NCI-H510A treated with DMSO at 0.1 percent for 48 hours (cell line): ENCODE measurements at regions not wholly inside any gene's neighbourhood (a gene's known extent, or its start where the extent isn't known, plus 50 kb on each side); places are given as distances from the start of the nearest gene placed in this dataset.
"Not testable (repeated sequence)": the region's sequence is repeated elsewhere in the genome, so short reads cannot be mapped to it uniquely, and the experiment has no call there.

Source experiments
- DNase-seq: peaks from one replicate; lab custom pipeline; 2025; lab: John Stamatoyannopoulos, UW

DNA sequence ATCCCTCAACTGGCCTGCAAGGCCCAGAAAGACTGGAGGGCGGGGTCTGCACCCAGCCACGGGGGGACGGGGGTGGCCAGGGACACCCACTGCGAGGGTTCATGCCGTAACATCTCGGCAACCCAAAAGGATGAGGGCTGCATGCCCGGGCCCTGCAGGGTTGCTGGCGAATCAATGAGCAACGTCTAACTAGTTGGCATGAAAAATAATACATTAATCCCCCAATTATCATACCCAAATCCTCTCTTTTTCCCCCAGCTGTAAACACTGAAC is 232.2 kb downstream of the TUBA3C start:
- DNase-seq = no peak

DNA sequence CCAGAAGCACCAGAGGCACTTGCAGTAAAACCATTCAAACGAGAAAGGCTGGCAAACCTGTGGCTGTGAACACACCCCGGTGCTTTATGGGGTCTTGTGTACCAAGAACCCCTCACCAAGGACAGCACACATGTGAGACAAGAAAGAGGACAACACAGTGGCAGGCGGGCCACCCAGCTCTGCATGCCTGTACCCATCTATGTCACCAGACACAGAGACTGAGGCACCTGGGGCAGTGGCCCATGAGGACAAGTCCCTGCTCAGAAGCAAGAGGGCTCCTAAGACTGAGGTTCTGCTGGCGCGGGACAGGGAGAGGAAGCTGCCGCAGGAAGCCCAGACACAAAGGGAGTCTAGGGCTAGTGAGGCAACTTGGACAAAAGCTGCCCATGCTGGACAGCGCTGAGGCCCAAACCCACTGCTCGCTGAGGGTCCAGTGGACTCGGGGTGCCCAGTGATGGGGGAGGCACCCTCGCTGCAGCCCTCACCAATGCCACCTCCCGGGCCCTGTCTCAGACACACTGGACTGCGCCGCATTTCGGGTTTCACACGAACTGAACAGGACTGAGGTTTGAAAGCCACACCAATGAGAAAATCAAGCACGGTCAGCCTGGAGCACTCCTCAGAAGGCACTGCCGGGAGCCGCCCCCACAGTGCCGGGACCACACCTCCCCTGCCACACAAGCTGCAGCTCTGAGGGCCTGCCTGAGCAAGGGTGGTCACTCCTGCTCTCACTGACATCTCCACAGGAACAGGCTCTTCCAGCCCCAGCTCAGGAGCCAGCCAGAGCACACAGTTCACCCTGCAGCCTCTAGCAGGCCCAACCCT is 232.7 kb downstream of the TUBA3C start:
- no peak for DNase-seq

DNA sequence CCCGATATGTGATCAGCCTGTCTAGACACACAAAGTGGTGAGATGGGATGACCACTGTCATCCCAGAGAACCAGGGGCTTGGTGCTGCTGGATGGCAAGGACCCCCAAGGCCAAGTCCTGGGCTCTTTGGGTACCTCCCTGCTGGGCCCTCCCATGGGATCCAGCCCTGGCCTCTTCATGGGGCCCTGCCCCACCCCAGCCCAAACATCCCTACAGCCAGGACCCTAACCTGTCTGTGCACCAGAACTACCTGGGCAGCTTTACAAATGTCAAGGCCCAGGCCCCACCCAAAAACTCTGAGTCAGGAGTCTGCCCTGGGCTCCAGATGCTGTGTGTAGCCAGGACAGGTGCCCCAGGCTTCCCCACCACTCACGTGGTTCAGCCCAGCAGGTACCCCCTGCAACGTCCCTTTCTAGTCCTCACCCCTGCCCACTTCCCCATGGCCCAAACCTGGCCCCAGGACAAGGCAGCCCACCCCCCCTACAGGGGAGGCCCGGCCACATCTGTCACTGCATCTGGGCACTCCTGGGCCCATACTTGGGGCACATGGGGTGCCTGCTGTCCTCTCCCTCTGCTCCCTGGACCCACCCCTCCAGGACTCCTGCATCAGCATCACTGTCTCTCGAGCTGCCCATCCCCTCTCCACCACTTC is 233.5 kb downstream of the TUBA3C start:
- DNase-seq = no peak

DNA sequence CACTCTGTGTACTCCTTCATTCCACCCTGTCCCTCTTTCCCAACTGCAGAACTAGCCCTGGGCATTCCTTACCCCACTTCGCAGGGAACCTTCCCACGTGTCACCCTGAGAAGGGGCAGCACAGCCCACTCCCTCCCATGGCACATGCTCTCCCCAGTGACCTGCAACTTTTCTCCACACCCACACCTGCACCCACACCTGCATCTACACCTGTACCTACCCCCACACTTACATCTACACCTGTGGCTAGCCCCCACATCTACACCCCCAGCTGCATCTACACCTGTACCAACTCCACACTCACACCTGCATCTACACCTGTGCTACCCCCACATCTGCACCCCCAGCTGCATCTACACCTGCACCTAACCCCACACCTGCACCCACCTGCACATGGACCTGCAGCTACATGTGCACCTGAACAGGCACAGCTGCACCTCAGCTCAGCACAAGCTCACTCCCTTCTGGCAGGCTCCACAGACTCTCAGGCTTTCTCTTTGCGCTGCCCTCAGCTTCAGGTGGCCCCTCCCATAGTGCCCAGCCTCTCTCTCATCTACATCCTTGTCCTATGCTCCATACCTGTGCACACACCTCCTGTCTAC is 234.1 kb downstream of the TUBA3C start:
- DNase-seq = no peak

DNA sequence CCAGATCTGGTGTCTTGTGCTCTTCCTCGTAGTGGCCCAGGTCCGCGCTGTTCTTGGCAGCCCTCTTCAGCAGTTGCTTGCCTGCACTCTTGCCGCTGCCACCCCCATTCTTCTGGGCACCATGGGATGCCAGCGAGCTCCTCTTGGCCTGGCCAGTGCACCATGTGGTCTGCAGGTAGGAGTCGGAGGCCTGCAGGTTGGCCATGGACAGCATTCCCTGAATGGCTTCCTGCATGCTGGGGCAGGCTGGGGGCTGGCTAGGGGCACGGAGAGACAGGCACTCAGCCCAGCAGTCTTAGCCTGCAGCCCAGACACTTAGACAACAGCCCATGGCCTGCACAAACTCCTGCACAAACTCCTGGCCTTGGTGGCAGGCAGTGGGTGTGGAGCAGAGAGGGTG is 234.9 kb downstream of the TUBA3C start:
- DNase-seq = no peak

DNA sequence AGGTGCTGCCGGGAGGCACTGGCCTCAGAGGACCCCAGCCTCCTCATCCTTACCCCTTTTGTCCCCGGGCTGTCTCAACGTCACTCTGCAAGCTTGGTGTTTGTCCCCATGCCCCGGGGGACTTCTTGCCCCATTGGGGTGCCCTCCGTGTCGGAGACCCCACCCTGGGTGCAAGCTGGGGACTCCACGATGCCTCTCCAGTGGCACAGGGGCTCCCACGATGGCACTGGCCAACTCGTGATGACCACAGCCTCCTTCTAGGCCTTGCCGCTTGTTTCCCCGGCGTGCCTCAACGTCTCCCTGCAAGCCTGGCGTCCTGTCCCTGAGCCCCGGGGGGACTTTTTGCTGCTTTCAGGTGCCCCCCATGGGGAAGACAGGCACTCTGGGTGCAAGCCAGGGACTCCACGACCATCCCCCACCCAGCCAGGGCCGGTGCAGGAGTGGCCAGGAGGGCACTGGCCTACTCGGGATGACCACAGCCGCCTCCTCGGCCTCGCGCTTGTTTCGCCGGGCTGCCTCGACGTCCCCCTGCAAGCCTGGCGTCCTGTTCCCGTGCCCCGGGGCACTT is 237.0 kb downstream of the TUBA3C start:
- no peak for DNase-seq

DNA sequence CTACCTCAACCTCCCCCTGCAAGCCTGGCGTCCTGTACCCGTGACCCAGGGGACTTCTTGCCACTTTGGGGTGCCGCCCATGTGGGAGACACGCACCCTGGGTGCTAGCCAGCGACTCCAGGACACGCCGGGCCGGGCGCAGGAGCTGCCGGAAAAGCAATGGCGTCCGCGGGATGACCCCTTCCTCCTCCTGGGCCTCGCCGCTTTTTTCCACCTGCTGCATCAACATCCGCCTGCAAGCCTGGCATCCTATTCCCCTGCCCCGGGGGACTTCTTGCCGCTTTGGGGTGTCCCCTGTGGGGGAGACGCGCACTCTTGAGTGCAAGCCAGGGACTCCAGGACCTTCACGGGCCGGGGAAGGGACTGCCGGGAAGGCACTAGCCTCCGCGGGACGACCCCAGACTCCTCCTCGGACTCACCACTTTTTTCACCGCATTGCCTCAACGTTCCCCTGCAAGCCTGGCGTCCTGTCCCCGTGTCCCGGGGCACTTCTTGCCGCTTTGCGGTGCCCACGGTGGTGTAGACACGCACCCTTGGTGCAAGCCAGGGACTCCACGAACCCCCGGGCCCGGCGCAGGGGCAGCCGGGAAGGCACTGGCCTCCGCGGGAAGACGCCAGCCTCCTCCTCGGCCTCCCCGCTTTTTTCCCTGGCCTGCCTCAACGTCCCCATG is 237.8 kb downstream of the TUBA3C start:
- DNase-seq = peak; percentile 1

DNA sequence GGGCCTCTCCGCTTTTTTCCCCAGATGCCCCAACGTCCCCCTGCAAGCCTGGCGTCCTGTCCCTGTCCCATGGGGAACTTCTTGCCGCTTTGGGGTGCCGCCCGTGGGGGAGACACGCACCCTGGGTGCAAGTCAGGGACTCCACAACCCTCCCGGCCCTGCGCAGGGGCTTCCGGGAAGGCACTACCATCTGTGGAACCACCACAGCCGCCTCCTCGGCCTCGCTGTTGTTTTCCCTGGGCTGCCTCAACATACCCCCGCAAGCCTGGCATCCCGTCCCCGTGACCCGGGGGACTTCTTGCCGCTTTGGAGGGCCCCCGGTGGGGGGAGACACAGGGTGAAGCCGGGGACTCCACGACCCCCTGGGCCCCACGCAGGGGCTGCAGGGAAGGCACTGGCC is 238.4 kb downstream of the TUBA3C start:
- DNase-seq = no peak

DNA sequence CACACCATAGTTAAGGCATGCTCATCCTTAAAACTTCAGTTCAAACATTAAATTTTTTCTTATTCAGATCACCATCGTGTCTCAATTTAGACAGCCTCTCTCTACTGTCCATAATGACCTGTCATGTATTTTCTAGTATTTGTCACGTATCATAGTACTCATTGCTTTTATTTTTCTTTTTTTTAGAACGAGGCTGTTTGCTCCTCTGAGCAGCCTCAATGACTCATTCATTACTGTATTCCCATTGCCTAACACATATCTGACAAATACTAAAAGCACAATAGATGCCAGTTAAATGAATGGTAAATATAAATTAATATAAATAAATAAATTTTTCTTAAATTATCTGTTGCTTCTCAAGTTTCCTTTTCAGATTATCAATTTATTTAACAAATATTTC is 245.5 kb downstream of the TUBA3C start:
- DNase-seq = no peak

DNA sequence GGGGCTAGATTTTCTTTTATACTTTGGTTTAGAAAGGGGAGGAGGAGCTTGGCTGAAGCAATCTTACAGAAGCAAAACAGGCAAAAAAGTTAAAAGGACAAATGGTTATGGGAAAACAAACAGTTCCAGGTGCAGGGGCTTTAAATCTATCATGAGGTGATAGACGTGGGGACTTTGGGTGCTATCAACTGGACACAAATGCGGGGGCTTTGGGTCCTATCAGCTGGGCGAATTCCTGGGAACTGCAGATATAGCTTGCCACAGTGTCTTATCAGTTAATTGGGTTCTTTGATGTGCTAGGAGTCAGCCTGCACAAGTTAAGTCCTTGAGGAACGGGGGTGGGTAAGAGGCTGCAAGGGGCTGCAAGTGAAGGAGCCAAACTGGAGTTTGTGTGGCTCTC is 260.6 kb downstream of the TUBA3C start:
- no peak for DNase-seq

DNA sequence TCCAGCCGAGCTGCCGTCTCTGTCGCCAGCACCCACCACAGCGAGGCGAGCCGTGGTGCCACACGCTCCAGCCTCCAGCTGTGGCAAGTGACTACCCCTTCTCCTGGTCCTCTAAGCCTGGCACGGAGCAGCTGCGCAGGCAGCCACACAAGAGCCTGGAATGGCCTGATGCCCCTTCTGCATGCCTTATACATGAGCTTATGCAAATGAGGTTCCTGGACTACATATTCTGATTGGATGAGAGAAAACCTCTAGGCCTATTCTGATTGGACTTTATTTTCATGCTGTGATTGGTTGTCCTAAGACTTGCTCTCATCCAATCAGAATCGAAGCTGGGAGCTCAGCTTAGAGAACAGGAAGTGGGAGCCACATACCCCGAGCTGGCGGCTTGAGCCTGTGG is 276.5 kb downstream of the TUBA3C start:
- DNase-seq = not testable (repeated sequence)

DNA sequence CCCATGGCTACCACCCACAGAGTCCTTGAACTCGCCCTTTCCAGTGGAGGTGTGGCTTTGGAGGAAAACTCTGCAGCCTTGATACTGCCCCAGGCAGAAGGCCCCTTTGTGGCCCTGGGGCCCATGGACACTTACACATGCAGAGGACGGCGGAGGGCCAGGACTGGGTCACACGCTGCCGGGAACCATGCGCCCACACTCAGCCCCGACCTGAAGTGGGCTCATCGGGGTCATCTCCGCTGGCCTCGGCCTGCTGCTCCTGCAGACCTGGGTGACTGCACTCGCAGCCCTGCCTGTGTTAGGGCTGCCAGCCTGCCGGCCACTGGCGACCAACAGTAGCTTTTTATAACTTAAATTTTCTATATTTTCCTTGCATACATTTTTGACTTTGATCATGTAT is 286.2 kb downstream of the TUBA3C start:
- not testable (repeated sequence) for DNase-seq

DNA sequence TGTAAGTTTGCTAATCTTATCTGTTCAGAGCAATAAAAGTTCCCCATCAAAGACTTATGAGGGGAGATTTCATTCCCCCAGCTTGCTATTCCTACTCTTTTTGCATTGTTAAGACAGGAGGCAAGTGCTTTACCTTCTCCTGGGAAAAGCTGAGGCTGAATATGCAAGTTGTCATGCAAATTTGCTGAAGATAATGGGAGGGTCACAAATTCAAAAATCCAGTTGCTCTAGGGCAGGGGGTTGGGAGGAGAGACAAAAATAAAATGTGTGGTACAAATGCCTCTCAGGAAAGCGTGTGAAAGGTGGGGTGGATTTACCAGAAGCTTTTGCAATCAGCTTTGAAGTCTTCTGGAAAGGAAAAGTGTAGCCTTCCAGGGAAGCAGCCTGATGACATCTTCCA is 290.4 kb downstream of the TUBA3C start:
- not testable (repeated sequence) for DNase-seq

DNA sequence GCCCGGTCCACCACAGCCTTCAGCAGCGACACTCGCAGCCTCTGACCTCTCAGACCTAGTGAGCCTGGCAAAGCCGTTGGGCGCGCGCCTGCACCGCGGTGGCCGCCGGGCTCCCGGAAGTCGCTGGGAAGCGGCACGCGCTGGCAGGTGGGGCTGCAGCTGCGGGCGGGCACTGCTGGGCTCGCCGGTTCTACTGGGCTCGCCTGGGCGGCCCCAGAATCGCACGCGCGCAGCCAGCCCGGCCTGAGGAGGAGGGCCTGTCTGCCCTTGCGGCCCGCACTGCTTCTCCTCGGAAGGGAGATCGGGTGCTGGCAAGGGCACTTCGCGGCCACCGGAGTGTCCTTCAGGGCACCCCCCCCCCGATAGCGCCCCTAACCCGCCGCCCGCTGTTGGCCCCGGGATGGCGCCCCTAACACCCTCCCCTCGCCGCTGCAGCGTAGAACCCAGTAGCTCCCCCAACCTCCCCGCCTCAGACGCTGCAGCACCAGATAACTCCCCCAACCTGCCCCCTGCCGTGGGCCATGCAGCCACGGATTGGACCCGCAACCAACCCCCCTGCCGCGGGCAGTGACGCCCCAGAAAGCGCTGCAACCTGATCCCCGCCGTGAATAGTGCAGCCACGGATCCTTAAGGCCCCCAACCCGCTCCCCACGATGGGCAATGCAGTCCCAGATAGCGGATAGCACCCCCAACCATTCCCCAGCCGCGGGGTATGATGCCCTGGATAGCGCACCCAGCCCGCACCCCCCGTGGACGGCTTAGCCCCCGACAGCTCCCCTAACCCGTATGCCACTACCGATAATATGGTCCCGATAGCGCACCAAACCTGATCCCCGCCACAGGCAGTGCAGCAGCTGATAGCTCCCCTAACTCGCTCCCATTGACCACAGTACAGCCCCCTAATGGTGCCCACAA is 306.5 kb downstream of the TUBA3C start:
- DNase-seq = not testable (repeated sequence)

DNA sequence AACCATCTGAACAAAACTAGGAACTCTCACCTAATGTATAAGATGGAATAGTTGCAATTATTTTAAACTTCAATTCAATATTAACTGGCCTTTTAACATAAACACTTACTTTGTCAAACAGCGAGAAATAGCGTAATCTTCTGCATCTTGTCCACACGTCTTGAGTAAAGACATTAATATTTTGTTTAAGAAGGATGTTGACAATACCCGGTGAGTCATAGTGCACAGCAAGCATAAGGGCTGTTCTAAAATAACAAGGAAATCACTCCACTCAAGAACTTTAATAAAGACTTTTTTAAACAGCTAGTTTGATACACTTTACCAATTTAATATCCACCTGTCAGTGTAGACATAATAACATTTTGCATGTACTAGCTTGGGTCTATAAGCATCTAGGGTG is 311.1 kb downstream of the TUBA3C start:
- not testable (repeated sequence) for DNase-seq

DNA sequence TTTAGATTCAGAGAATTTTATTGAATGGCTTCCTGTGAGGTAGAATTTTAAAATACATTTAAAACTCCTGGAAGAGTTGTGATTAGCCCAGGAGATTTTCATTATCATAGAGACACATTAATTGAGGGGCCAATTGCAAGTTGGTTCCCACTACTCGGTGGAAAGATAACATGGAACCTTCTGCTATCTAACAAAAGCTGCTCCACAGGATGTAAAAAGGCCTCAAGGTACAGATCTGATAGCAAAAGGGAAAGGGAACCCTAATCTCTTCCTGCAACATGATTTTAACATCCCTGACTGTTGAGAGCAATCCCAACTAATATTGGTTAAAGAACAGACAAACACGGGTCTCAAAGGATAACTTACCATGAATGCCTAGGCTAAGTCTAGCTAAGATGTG is 312.3 kb downstream of the TUBA3C start:
- DNase-seq = not testable (repeated sequence)

DNA sequence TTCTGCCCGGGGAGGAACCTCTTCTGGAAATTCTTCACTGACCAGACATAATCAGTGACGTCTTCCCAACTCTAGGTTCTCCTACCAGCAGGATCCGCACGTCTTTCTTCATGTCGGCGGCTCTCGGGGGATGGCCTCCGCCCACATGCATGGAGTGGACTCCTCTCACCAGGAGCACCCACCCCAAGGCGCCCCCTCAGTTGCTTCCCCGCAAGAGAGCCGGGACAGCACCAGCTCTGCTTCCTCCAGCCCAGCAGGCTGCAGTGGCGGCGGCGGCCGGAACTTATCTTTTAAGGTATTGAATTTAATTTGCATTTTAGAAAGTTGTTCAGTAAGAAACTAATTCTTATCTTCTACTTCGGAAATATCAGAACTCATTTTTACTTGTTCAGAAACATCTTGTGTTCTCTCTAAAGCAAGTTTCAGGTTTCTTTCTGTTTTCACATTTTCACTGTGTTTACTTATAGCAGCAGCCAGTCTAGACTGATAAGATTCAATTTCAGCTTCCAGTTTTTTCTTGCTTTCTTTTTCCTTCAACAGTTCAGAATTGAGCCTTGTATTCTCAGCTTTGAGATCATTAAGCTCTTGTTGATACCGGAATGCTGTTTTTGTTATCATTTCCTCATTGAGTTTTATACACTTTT is 343.5 kb downstream of the TUBA3C start:
- DNase-seq = not testable (repeated sequence)

DNA sequence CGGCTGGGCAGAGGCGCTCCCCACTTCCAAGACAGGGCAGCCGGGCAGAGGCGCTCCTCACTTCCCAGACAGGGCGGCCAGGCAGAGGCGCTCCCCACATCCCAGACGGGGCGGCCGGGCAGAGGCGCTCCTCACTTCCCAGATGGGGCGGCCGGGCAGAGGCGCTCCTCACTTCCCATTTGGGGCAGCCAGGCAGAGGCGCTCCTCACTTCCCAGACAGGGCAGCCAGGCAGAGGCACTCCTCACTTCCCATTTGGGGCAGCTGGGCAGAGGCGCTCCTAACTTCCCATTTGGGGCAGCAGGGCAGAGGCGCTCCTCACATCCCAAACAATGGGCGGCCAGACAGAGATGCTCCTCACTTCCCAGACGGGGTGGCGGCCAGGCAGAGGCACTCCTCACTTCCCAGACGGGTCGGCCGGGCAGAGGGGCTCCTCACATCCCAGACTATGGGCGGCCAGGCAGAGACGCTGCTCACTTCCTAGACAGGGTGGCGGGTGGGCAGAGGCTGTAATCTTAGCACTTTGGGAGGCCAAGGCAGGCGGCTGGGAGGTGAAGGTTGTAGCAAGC is 344.4 kb downstream of the TUBA3C start:
- DNase-seq = not testable (repeated sequence)

DNA sequence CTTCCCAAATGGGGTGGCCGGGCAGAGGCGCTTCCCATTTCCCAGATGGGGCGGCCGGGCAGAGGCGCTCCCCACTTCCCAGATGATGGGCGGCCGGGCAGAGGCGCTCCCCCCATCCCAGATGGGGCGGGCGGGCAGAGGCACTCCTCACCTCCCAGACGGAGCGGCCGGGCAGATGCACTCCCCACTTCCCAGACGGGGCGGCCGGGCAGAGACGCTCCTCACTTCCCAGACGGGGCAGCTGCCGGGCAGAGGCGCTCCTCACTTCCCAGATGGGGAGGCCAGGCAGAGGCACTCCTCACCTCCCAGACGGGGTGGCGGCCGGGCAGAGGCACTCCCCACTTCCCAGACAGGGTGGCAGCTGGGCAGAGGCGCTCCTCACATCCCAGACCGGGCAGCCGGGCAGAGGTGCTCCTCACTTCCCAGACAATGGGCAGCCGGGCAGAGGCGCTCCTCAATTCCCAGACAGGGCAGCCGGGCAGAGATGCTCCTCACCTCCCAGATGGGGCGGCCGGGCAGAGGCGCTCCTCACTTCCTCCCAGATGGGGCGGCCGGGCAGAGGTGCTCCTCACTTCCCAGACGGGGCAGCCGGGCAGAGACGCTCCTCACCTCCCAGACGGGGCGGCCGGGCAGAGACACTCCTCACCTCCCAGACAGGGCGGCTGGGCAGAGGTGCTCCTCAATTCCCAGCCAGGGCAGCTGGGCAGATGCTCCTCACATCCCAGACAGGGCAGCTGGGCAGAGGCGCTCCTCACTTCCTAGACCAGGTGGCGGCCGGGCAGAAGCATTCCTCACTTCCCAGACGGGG is 345.0 kb downstream of the TUBA3C start:
- DNase-seq = not testable (repeated sequence)

DNA sequence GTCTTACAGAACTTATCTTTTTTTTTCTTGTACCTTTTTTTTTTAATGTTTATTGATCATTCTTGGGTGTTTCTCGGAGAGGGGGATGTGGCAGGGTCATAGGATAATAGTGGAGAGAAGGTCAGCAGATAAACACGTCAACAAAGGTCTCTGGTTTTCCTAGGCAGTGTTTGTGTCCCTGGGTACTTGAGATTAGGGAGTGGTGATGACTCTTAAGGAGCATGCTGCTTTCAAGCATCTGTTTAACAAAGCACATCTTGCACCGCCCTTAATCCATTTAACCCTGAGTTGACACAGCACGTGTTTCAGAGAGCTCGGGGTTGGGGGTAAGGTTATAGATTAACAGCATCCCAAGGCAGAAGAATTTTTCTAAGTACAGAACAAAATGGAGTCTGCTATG is 345.9 kb downstream of the TUBA3C start:
- DNase-seq = not testable (repeated sequence)
